ENCODE measurements at regions not wholly inside any gene's neighbourhood (a gene's known extent, or its start where the extent isn't known, plus 50 kb on each side); places are given as distances from the start of the nearest gene placed in this dataset.

DNA sequence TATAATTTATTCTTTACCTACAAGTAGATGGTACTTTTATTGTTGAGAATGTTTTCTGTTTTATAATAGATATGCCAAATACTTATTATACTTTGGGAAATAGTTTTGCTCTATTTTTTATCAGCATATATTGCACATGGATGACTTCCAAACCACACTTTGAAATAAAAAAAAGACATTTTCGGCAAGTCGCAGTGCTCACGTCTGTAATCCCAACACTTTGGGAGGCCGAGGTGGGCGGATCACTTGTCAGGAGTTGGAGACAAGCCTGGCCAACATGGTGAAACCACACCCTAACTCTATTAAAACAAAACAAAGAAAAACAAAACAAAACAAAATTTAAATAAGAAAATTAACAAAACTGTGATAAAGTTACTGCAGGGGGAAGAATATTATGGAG is 983.9 kb upstream of the CNTN5 start:
- no peak for DNase-seq (ENCODE audit: low spot score)
- no peak overlapping the region for H3K4me3 ChIP-seq (ENCODE audit: low read depth in 1 of 3, low read length in 3 of 3)
- WGBS: 77% methylated on average over 5 of the region's 5 CpGs
- TF ChIP-seq HNF4A (conservative IDR thresholded peaks at IDR 0.05): no peak
- TF ChIP-seq, protein P1, sequence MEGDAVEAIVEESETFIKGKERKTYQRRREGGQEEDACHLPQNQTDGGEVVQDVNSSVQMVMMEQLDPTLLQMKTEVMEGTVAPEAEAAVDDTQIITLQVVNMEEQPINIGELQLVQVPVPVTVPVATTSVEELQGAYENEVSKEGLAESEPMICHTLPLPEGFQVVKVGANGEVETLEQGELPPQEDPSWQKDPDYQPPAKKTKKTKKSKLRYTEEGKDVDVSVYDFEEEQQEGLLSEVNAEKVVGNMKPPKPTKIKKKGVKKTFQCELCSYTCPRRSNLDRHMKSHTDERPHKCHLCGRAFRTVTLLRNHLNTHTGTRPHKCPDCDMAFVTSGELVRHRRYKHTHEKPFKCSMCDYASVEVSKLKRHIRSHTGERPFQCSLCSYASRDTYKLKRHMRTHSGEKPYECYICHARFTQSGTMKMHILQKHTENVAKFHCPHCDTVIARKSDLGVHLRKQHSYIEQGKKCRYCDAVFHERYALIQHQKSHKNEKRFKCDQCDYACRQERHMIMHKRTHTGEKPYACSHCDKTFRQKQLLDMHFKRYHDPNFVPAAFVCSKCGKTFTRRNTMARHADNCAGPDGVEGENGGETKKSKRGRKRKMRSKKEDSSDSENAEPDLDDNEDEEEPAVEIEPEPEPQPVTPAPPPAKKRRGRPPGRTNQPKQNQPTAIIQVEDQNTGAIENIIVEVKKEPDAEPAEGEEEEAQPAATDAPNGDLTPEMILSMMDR (IDR thresholded peaks at IDR 0.05; ENCODE audit: low read depth, low read length, missing input control): no peak
- TF ChIP-seq GABPA (IDR thresholded peaks at IDR 0.05 in 1 of 2, conservative IDR thresholded peaks at IDR 0.05 in 1 of 2): no peak
- TF ChIP-seq, protein P2, sequence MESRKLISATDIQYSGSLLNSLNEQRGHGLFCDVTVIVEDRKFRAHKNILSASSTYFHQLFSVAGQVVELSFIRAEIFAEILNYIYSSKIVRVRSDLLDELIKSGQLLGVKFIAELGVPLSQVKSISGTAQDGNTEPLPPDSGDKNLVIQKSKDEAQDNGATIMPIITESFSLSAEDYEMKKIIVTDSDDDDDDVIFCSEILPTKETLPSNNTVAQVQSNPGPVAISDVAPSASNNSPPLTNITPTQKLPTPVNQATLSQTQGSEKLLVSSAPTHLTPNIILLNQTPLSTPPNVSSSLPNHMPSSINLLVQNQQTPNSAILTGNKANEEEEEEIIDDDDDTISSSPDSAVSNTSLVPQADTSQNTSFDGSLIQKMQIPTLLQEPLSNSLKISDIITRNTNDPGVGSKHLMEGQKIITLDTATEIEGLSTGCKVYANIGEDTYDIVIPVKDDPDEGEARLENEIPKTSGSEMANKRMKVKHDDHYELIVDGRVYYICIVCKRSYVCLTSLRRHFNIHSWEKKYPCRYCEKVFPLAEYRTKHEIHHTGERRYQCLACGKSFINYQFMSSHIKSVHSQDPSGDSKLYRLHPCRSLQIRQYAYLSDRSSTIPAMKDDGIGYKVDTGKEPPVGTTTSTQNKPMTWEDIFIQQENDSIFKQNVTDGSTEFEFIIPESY (IDR thresholded peaks at IDR 0.05): no peak
- no peak for TF ChIP-seq FOXA2 (IDR thresholded peaks at IDR 0.05)
- no peak for TF ChIP-seq JUND (IDR thresholded peaks at IDR 0.05)
- TF ChIP-seq EGR1 (IDR thresholded peaks at IDR 0.05; ENCODE audit: low read depth in 2 of 2): no peak
- TF ChIP-seq, protein P3, sequence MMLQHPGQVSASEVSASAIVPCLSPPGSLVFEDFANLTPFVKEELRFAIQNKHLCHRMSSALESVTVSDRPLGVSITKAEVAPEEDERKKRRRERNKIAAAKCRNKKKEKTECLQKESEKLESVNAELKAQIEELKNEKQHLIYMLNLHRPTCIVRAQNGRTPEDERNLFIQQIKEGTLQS (IDR thresholded peaks at IDR 0.05): no peak
- TF ChIP-seq, protein P4, sequence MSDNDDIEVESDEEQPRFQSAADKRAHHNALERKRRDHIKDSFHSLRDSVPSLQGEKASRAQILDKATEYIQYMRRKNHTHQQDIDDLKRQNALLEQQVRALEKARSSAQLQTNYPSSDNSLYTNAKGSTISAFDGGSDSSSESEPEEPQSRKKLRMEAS (IDR thresholded peaks at IDR 0.05): no peak
- TF ChIP-seq RAD21 (IDR thresholded peaks at IDR 0.05): no peak
- TF ChIP-seq TAF1 (conservative IDR thresholded peaks at IDR 0.05): no peak
- no peak for TF ChIP-seq HNF4G (IDR thresholded peaks at IDR 0.05)
- TF ChIP-seq, protein P5, sequence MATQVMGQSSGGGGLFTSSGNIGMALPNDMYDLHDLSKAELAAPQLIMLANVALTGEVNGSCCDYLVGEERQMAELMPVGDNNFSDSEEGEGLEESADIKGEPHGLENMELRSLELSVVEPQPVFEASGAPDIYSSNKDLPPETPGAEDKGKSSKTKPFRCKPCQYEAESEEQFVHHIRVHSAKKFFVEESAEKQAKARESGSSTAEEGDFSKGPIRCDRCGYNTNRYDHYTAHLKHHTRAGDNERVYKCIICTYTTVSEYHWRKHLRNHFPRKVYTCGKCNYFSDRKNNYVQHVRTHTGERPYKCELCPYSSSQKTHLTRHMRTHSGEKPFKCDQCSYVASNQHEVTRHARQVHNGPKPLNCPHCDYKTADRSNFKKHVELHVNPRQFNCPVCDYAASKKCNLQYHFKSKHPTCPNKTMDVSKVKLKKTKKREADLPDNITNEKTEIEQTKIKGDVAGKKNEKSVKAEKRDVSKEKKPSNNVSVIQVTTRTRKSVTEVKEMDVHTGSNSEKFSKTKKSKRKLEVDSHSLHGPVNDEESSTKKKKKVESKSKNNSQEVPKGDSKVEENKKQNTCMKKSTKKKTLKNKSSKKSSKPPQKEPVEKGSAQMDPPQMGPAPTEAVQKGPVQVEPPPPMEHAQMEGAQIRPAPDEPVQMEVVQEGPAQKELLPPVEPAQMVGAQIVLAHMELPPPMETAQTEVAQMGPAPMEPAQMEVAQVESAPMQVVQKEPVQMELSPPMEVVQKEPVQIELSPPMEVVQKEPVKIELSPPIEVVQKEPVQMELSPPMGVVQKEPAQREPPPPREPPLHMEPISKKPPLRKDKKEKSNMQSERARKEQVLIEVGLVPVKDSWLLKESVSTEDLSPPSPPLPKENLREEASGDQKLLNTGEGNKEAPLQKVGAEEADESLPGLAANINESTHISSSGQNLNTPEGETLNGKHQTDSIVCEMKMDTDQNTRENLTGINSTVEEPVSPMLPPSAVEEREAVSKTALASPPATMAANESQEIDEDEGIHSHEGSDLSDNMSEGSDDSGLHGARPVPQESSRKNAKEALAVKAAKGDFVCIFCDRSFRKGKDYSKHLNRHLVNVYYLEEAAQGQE (IDR thresholded peaks at IDR 0.05): no peak
- TF ChIP-seq SP1 (IDR thresholded peaks at IDR 0.05): no peak
- TF ChIP-seq YY1 (IDR thresholded peaks at IDR 0.05): no peak
- no peak for TF ChIP-seq RXRA (IDR thresholded peaks at IDR 0.05)
- H3K27me3 ChIP-seq (ENCODE audit: control insufficient read depth in 4 of 4, insufficient read depth in 4 of 4, low read length in 3 of 4): no peaks in the 10 kb centered on the region
- H3K4me1 ChIP-seq (ENCODE audit: control insufficient read depth in 4 of 4, insufficient read depth in 4 of 4, low read length in 3 of 4): no peaks in the 10 kb centered on the region
- peaks cover 0 to 2% (median 0%) of the 10 kb centered on the region in 4 donors for H3K9me3 ChIP-seq (ENCODE audit: control insufficient read depth in 4 of 4, low read length in 3 of 4)
- H3K9ac ChIP-seq (ENCODE audit: low read depth in 1 of 2, low read length in 2 of 2): no peak overlapping the region
- no peaks in the 10 kb centered on the region for H3K36me3 ChIP-seq (ENCODE audit: control insufficient read depth in 4 of 4, insufficient read depth in 3 of 4, low read depth in 1 of 4, low read length in 3 of 4)
- no peak overlapping the region for H3K27ac ChIP-seq (ENCODE audit: low read depth in 1 of 2, low read length in 2 of 2)
